B cell (primary cell): ENCODE measurements at regions not wholly inside any gene's neighbourhood (a gene's known extent, or its start where the extent isn't known, plus 50 kb on each side); places are given as distances from the start of the nearest gene placed in this dataset.

Experiments used
- ATAC-seq: fragments of 200-7000 bp; cut with Tn5 transposase; one replicate; pipeline ENCODE4 v1.10.0; 2021; ENCODE audit warnings: low read depth, mild to moderate bottlenecking, moderate number of reproducible peaks, moderate library complexity
- CTCF ChIA-PET: fragments of 350-600 bp; sonication (Branson Sonifier 250); formaldehyde crosslinking; loops from one replicate; lab custom pipeline; 2021; ENCODE audit warnings: antibody characterized with exemption, inconsistent platforms; lab: Charles Lee
- POLR2A ChIA-PET: fragments of 350-600 bp; sonication (Branson Sonifier 250); formaldehyde crosslinking; loops from one replicate; lab custom pipeline; 2021; ENCODE audit warnings: antibody characterized with exemption; lab: Charles Lee
- DNase-seq: peaks from one replicate; pipeline ENCODE4 v3.0.0; 2013
- H2AFZ ChIP-seq: 2 replicates; pipeline ENCODE4 v1.6.1; 2012; ENCODE audit warnings: mild to moderate bottlenecking, low read depth, low read length; ENCODE audit not compliant: insufficient read depth, poor library complexity, severe bottlenecking
- H3K27ac ChIP-seq, 2 donors: 1 replicate in 1 of 2; 2 replicates in 1 of 2; pipeline ENCODE4 v1.5.1; 2012 to 2013; ENCODE audit warnings: low read length in 2 of 2, mild to moderate bottlenecking in 2 of 2, moderate library complexity in 1 of 2
- H3K27me3 ChIP-seq, 4 experiments: fragments of 200-600 bp in 1 of 4; sonication (generic) in 1 of 4; replicated peaks in 1 of 4; 1 replicate in 2 of 4; 2 replicates in 2 of 4; pipeline versions ENCODE4 v1.6.1 to v1.7.0; 2013 to 2016; ENCODE audit warnings: low read length in 3 of 4, mild to moderate bottlenecking in 2 of 4, mixed read lengths in 1 of 4, moderate library complexity in 1 of 4; ENCODE audit not compliant: insufficient read depth in 4 of 4, control insufficient read depth in 3 of 4; ENCODE audit errors: control extremely low read depth in 1 of 4
- H3K36me3 ChIP-seq, 2 experiments: replicated peaks in 1 of 2; 1 replicate in 1 of 2; 2 replicates in 1 of 2; pipeline versions ENCODE4 v1.6.1 to v1.7.1; 2013; ENCODE audit warnings: low read length in 1 of 2; ENCODE audit not compliant: insufficient read depth in 2 of 2, control insufficient read depth in 1 of 2; ENCODE audit errors: control extremely low read depth in 1 of 2, extremely low read depth in 1 of 2
- H3K4me1 ChIP-seq, 2 donors: fragments of 200-600 bp in 1 of 2; sonication (generic) in 1 of 2; 1 replicate in 1 of 2; 2 replicates in 1 of 2; pipeline versions ENCODE4 v1.5.1 to v1.6.1; 2013 to 2017; ENCODE audit warnings: low read length in 2 of 2; ENCODE audit not compliant: control insufficient read depth in 2 of 2, insufficient read depth in 2 of 2
- H3K4me2 ChIP-seq: replicated peaks from 2 replicates; pipeline ENCODE3; 2012; ENCODE audit warnings: mild to moderate bottlenecking, low read depth, low read length; ENCODE audit not compliant: poor library complexity, severe bottlenecking
- H3K4me3 ChIP-seq, 5 experiments: fragments of 200-600 bp in 1 of 5; sonication (generic) in 1 of 5; 1 replicate in 3 of 5; 2 replicates in 2 of 5; pipeline versions ENCODE4 v1.5.1 to v1.7.0; 2011 to 2016; ENCODE audit warnings: low read length in 4 of 5, mild to moderate bottlenecking in 4 of 5, low read depth in 2 of 5, control low read depth in 1 of 5, moderate library complexity in 1 of 5; ENCODE audit not compliant: insufficient read depth in 1 of 5; ENCODE audit errors: control extremely low read depth in 1 of 5, extremely low read depth in 1 of 5
- H3K79me2 ChIP-seq: fragments of 200-600 bp; sonication (generic); one replicate; pipeline ENCODE4 v1.6.0; 2016; ENCODE audit warnings: low read length; ENCODE audit not compliant: control insufficient read depth, insufficient read depth
- H3K9ac ChIP-seq: fragments of 200-600 bp; sonication (generic); 2 replicates; pipeline ENCODE4 v1.6.1; 2017; ENCODE audit warnings: mild to moderate bottlenecking, low read length, moderate library complexity
- H3K9me3 ChIP-seq, 3 donors: one replicate each; pipeline versions ENCODE4 v1.6.1 to v1.7.1; 2013; ENCODE audit warnings: low read length in 2 of 3; ENCODE audit not compliant: control insufficient read depth in 2 of 3, insufficient read depth in 1 of 3; ENCODE audit errors: control extremely low read depth in 1 of 3
- H4K20me1 ChIP-seq: 2 replicates; pipeline ENCODE4 v1.6.0; 2012; ENCODE audit warnings: mild to moderate bottlenecking, low read length; ENCODE audit not compliant: insufficient read depth, control insufficient read depth, poor library complexity, severe bottlenecking
- H3K27ac Mint-ChIP-seq: one replicate; pipeline ENCODE4 v1.8.0; 2021; ENCODE audit warnings: mixed read lengths
- H3K27me3 Mint-ChIP-seq: one replicate; pipeline ENCODE4 v1.8.0; 2021; ENCODE audit warnings: mixed read lengths
- H3K4me1 Mint-ChIP-seq: one replicate; pipeline ENCODE4 v1.8.0; 2021; ENCODE audit warnings: mixed read lengths
- H3K4me3 Mint-ChIP-seq: one replicate; pipeline ENCODE4 v1.8.0; 2021; ENCODE audit warnings: mixed read lengths
- H3K9me3 Mint-ChIP-seq: one replicate; pipeline ENCODE4 v1.8.0; 2022; ENCODE audit warnings: mixed read lengths; ENCODE audit not compliant: insufficient read depth
- CTCF ChIP-seq: fragments of 200-600 bp; IDR thresholded peaks from one replicate; pipeline ENCODE4 v1.8.0; 2022; ENCODE audit warnings: antibody characterized with exemption, mild to moderate bottlenecking
- EZH2 ChIP-seq: IDR thresholded peaks from 2 replicates; pipeline ENCODE4 v1.6.1; 2012; ENCODE audit warnings: borderline replicate concordance, low read depth, mild to moderate bottlenecking, moderate library complexity, low read length; ENCODE audit not compliant: insufficient read depth, poor library complexity, severe bottlenecking
- intact Hi-C: fragments of 100-400 bp; cut with micrococcal nuclease; formaldehyde crosslinking; loops from one replicate; pipeline ENCODE4 v1.10.0; 2022

DNA sequence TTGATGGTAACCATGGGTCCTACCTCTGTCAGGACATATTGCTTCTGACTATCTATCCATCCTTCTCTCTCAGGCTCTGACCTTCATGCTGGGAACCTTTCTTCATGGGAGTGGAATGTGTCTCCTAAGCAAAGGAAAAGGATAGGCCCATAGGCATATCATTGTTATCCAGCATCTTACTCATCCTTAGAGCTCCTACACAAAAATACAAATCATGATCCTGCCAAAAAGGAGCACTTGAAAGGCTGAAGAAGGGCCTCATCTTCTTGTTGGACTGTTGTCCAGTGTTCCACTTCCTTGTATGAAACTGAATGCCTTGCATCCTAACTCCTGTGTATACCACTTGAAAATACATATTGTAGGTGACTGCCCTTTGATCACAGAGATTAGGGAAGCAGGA, 96.1 kb upstream of the SOX2 start:
- POLR2A ChIA-PET: no interaction called here
- Mint-ChIP-seq H3K9me3 (no peaks in the 10 kb centered on the region), H3K4me3 (no peak overlapping the region), H3K27ac (no peak overlapping the region), H3K4me1 (no peaks in the 10 kb centered on the region), H3K27me3 (no peaks in the 10 kb centered on the region)
- H3K27ac ChIP-seq: no peak overlapping the region
- H3K79me2 ChIP-seq: no peaks in the 10 kb centered on the region
- no peaks in the 10 kb centered on the region for H3K9me3 ChIP-seq
- H3K4me3 ChIP-seq: no peak overlapping the region
- H3K36me3 ChIP-seq: no peaks in the 10 kb centered on the region
- H4K20me1 ChIP-seq: no peaks in the 10 kb centered on the region
- intact Hi-C loops: no loop called here
- no peak for ATAC-seq
- no peak overlapping the region for H3K9ac ChIP-seq
- no peak for TF ChIP-seq EZH2
- no peak for TF ChIP-seq CTCF
- H3K27me3 ChIP-seq: no peaks in the 10 kb centered on the region
- no peak overlapping the region for H2AFZ ChIP-seq
- DNase-seq: no peak
- CTCF ChIA-PET: interaction anchor here (1.3 kb wide), 1 partner anchor 13 kb away, joined by 3 read pairs; no protein-coding TSS in a partner anchor
- no peak overlapping the region for H3K4me2 ChIP-seq
- H3K4me1 ChIP-seq: no peaks in the 10 kb centered on the region

DNA sequence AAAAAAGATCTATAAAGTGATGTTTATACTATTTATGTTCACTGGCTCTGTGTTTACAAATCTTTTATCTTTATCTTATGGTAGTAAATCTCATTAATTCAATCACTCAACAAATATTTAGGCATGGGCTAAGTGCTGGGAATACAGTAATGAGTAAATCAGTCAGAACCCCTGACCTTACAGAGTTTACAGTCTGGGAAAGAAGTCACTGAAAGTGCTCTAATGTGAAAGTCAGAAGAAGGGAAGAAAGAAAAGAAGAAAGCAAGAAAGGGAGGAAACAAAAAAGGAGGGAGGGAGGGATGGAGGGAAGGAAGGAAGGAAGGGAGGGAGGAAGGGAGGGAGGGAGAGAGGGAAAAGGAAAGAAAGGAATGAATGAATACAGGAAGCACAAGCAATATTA, 96.8 kb upstream of the SOX2 start:
- H3K27ac ChIP-seq: no peak overlapping the region
- no peak overlapping the region for H3K4me2 ChIP-seq
- DNase-seq (no peak), ATAC-seq (no peak)
- Mint-ChIP-seq H3K9me3 (no peaks in the 10 kb centered on the region), H3K27me3 (no peaks in the 10 kb centered on the region), H3K27ac (no peak overlapping the region), H3K4me3 (no peak overlapping the region), H3K4me1 (no peaks in the 10 kb centered on the region)
- ChIA-PET POLR2A (no interaction called here), CTCF (interaction anchor here (1.3 kb wide), 1 partner anchor 13 kb away, joined by 3 read pairs; no protein-coding TSS in a partner anchor)
- H4K20me1 ChIP-seq: no peaks in the 10 kb centered on the region
- TF ChIP-seq CTCF: no peak
- TF ChIP-seq EZH2: no peak
- H3K36me3 ChIP-seq: no peaks in the 10 kb centered on the region
- intact Hi-C loops: no loop called here
- no peaks in the 10 kb centered on the region for H3K4me1 ChIP-seq
- no peaks in the 10 kb centered on the region for H3K9me3 ChIP-seq
- no peak overlapping the region for H2AFZ ChIP-seq
- H3K9ac ChIP-seq: no peak overlapping the region
- H3K4me3 ChIP-seq: no peak overlapping the region
- no peaks in the 10 kb centered on the region for H3K27me3 ChIP-seq
- no peaks in the 10 kb centered on the region for H3K79me2 ChIP-seq
